DMS 273 (cell line): ENCODE measurements at regions not wholly inside any gene's neighbourhood (a gene's known extent, or its start where the extent isn't known, plus 50 kb on each side); places are given as distances from the start of the nearest gene placed in this dataset.

Source experiments
- DNase-seq: peaks from one replicate; lab custom pipeline; 2025; ENCODE audit not compliant: unreplicated experiment; lab: John Stamatoyannopoulos, UW

- no peak for DNase-seq
These were observed 447.8 kb downstream of the INHBA start for GRCh38 chr7:41255113-41255512.

GRCh38 chr7:41252957-41253356, 449.9 kb downstream of the INHBA start:
- DNase-seq: no peak

GRCh38 chr7:41252551-41252950, 450.3 kb downstream of the INHBA start:
- no peak for DNase-seq

- no peak for DNase-seq
These were observed 455.6 kb downstream of the INHBA start for GRCh38 chr7:41247143-41247865.

GRCh38 chr7:41245916-41246315, 457.0 kb downstream of the INHBA start:
- no peak for DNase-seq

DNA sequence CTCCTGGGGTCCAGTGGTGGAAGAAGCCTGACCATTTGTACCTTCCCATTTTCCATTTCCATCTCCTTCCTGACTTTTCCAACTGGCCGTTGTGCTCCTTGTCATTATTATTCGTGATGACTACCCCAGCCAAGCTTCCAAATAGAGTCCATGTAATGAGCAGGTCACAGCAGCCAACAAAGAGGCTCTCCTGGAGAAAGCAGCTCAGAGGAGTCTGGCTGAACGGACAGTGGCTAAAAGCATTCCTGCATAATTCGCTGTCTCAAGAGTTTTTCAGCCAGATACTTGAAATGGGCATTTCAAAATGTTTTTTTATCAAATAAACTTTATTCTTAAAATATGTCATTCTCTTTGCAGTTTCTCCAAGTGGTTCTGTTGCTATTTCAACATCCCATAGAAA, 458.6 kb downstream of the INHBA start:
- no peak for DNase-seq

DNA sequence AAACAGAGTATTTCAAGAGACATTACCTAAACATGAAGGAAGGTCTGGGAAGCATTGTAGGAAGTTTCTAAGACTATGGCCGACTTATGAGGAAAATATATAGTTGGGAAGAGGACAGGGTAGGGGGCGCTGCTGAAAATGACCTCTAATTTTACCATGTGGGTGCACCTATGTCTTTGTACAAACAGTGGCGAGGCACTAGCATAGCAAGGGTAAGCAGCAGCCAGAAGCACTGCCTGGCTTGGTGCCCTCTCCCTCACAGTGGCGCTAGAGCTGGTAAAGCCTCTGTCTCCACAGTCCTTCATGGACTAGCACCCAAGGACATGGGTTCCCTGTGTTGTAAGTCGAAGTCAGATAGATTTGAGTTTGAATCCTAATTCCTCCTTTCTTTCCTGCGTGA, 461.2 kb downstream of the INHBA start:
- DNase-seq: peak; percentile 26

DNA sequence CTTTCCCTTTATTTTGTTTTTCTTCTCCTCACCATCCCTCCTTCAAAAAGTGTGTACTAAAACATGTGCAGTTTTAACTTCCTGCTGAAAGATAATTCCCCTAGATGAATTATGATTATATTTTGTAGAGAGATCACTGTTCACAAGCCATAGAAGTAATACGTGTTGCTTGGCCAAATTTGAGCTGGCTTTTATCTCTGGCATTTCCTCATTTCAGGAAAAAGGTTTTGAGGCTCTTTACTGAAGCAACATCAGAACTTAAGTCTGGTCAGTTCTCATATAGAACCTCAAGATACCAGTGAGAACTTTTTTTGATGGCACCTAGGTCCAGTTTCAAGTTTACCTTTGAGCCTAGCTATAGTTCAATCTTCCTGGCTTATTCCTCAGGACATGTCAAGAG, 463.3 kb downstream of the INHBA start:
- DNase-seq: no peak

DNA sequence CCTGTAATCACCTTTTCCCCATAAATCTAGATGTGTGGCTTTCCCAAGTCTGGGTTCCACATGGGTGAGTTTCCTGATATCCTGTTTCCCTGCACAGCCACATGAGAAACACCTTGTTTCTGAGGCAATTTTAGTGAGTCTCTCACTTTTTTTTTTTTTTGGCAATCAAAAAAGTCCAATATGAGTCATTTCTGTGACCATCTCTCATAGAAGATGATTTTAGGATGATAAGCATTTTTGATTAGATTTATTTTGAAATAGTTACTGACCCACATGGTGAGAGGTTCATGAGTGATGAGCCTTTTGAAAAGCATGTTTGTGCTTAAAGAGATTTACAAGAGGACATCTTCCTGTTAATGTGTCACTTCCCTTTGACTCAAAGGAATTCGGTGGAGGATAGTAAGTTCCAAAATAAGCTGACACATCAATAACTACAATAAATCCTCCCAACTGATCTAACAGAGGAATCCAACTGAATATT, 464.0 kb downstream of the INHBA start:
- no peak for DNase-seq

- DNase-seq: no peak
These were observed 464.9 kb downstream of the INHBA start for GRCh38 chr7:41237956-41238355.

DNA sequence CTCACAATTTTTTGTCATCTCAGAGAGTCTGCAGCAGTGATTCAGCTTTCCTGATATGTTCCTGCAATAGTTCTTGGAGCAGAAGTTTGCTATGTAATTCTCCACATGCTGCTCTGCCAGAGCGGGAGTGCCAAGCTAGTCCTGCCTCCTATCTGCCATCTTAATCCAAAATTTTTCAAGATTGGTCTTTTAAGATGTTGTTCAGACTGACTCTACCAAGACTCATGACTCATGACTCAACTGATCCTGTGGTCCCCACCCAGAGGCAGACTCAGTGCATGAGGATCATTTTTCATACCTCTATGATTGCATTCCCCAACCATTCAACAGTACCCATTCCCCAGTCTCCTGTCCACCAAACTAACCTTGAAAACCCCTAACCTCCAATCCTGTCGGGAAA, 470.8 kb downstream of the INHBA start:
- DNase-seq: no peak

DNA sequence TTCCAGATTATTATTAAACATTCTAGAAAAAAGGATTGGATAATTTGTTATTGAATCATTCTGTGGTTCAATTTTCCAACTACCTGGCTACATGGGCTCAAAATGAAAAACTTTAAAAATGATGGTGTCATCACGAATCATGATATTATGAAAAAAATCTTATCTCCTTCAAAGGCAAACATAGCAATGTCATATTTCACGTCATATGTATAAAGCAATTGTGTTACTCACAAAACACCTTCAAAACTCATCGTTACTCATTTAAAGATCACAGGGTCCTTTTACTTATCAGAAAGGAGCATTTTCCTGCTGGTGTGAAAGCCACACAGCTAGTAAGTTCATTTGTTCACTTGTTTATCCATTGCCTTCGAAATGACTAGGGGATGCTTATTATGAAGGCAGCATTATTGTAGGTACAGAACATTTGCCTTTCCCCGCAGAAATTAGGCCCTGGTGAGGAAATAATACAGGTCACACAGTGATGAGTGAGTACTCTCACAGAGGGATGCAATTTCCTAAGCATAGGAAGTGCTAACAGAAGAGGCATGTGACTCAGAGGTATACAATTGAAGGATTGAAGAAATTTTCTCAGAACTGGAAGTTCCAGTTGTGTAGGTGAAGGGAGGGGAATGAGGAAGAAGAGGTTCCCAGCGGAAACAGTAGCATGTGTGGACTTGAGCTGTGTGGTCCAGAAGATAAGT, 478.7 kb downstream of the INHBA start:
- DNase-seq: no peak

DNA sequence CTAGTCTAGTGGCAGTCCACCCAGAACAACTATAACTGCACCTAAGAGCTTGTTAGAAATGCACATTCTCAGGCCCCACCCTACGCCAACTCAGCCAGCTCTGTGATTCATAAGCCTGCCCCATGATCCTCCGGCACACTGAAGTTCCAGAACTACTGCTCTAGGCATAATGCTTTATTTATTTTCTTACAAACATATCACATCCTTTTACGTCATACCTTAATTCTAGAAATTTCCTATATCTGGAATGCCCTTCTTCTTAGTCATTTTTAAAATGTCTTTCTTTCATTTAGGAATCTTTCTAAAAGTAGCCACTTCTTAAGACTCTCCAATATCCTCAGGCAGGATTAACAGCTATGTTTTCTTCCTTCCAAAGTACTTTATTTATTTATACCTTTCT, 480.1 kb downstream of the INHBA start:
- DNase-seq: no peak

DNA sequence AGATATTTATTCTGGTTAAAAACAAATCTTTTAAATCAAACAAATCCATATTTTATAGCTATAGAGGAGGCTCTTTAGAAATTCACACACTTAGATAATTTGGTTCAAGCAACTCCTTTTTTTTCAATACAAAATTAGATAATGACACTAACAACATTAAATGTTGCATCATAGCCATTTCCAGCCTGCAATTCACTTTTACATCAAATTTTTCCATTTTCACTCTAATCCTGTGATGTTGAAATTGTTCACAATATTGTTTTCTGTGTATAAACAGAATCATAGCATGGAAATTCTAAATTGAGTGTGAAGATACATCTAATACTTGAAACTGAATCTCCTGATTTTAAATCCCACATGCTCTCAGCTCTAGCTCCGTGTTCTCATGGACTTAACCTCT, 482.6 kb downstream of the INHBA start:
- DNase-seq: no peak

GRCh38 chr7:41219276-41219675, 483.6 kb downstream of the INHBA start:
- DNase-seq: no peak

DNA sequence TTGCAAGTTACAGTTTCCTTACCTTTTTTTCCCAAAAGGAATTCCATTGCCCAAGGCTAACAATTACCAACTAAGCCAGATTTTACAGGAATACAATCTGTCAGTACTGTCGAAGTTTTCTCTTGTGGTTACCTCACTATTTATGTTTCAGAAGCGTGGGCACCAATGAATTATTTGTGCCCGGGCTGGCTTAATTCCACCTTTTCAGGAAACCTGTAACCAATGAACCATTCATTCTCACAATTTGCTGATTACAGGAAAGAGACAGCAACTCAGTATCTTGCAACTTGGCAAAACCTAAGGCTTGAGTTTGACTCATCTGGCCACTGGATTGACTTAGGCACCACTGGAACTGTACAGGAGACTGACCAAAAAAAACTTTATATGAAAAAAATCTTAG, 485.6 kb downstream of the INHBA start:
- DNase-seq: no peak

- no peak for DNase-seq
These were observed 495.7 kb downstream of the INHBA start for GRCh38 chr7:41207141-41207540.

- no peak for DNase-seq
These were observed 496.6 kb downstream of the INHBA start for GRCh38 chr7:41206267-41206666.

- no peak for DNase-seq
These were observed 497.3 kb downstream of the INHBA start for GRCh38 chr7:41205600-41205999.

- DNase-seq: no peak
These were observed 499.3 kb downstream of the INHBA start for GRCh38 chr7:41203542-41203941.

DNA sequence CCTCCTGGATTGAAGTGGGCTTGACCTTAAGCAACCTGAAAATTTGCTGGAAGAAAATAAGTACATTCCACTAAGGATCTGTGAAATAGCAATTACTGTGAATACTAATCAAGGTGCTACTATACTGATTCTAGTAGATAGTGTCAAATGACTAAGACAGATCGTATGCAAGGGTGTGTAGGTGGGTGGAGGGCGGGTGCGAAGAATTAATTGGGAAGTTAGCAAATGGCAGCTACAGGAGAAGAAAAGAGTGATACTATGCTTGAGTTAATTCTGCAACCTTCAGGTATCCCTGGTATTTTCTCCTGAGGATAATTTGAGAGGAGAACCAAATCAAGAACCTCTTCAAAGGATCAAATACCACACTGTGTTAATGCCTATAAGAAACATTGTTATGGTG, 501.9 kb downstream of the INHBA start:
- no peak for DNase-seq

DNA sequence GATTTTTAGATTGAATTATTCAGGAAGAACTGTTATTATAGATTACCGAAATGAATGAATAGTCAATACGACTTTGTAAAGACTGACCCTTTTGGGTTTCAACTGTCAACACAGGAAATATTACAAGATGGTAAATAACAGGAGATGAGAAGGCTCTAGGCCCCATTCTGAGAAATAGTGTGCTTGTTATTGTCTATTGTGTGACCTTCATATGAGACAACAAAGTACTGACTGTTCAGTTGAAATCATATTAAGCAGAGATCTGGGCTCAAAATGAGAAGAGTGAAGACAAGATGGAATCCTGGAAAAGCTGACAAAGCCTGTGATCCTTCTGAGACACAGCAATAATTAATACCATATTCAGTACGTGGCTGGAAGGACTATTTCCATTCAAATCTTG, 503.8 kb downstream of the INHBA start:
- no peak for DNase-seq

DNA sequence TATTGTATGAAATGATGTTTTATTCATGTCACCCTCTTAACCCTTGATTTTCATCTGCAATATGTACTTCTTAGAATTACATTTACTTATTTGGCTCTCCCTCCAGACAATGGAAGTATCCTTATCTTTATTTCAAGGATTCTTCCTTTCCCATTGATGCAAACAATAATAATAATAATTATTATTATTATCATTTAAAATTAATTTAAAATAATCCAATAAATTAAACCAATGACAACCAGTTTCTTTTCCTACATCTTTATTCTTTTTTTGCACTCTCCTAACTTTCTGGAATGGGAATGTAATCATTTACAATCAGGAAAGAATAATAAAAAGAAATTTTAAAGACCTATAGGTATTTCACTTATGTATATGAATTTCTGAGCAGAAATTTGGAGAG, 504.4 kb downstream of the INHBA start:
- DNase-seq: no peak
